MCF 10A (cell line): ENCODE measurements at regions not wholly inside any gene's neighbourhood (a gene's known extent, or its start where the extent isn't known, plus 50 kb on each side); places are given as distances from the start of the nearest gene placed in this dataset.
A peak's percentile ranks its signal among the peaks of the same experiment; 100 is the strongest.
"Not testable (repeated sequence)": the region's sequence is repeated elsewhere in the genome, so short reads cannot be mapped to it uniquely, and the experiment has no call there.

Experiments
- BruUV-seq: library from RNA; stranded (reverse); fragments of 400-500 nt; replicated peaks from 2 replicates; lab custom pipeline; 2021; lab: Mats Ljungman, UMichigan
- CTCF ChIA-PET: fragments of 300-600 bp; sonication (Branson Sonifier 250); formaldehyde crosslinking; extraction: SDS; loops from one replicate; lab custom pipeline; 2021; ENCODE audit warnings: antibody characterized with exemption, inconsistent platforms; lab: Yijun Ruan, JAX
- POLR2A ChIA-PET: fragments of 300-600, 350-650 bp; sonication (Branson Sonifier 250); formaldehyde crosslinking; extraction: SDS; loops from one replicate; lab custom pipeline; 2020; ENCODE audit warnings: antibody characterized with exemption, inconsistent platforms; lab: Yijun Ruan, JAX
- DNase-seq: peaks from one replicate; pipeline ENCODE4 v3.0.0-alpha.2; 2018; ENCODE audit not compliant: unreplicated experiment
- H3K27ac Mint-ChIP-seq: one replicate; pipeline ENCODE4 v1.8.0; 2022; ENCODE audit warnings: mild to moderate bottlenecking, low read depth, mixed read lengths; ENCODE audit not compliant: unreplicated experiment
- H3K27me3 Mint-ChIP-seq: one replicate; pipeline ENCODE4 v1.8.0; 2022; ENCODE audit warnings: mixed read lengths; ENCODE audit not compliant: insufficient read depth, unreplicated experiment
- H3K36me3 Mint-ChIP-seq: one replicate; pipeline ENCODE4 v1.8.0; 2022; ENCODE audit warnings: mild to moderate bottlenecking, moderate library complexity, mixed read lengths; ENCODE audit not compliant: insufficient read depth, unreplicated experiment
- H3K4me1 Mint-ChIP-seq: one replicate; pipeline ENCODE4 v1.8.0; 2022; ENCODE audit warnings: mixed read lengths; ENCODE audit not compliant: insufficient read depth, unreplicated experiment
- H3K4me3 Mint-ChIP-seq: one replicate; pipeline ENCODE4 v1.8.0; 2022; ENCODE audit warnings: mild to moderate bottlenecking, moderate library complexity, mixed read lengths; ENCODE audit not compliant: unreplicated experiment
- H3K9me3 Mint-ChIP-seq: one replicate; pipeline ENCODE4 v1.8.0; 2022; ENCODE audit warnings: mixed read lengths; ENCODE audit not compliant: unreplicated experiment
- intact Hi-C: fragments of 100-400 bp; cut with micrococcal nuclease; formaldehyde crosslinking; loops from 2 replicates; pipeline ENCODE4 v1.14.1; 2022
- TF ChIP-seq, protein P1 (sequence below): fragments of 200-600 bp; IDR thresholded peaks from one replicate; pipeline ENCODE4 v1.8.0; 2022; ENCODE audit warnings: antibody characterized with exemption, mild to moderate bottlenecking; ENCODE audit not compliant: unreplicated experiment

- H3K27me3 Mint-ChIP-seq = no peaks in the 10 kb centered on the region
- H3K36me3 Mint-ChIP-seq = no peaks in the 10 kb centered on the region
- POLR2A ChIA-PET = interaction anchor here (0.6 to 1.2 kb wide), 5 partner anchors 27 to 1196 kb away, joined by 3 to 4 read pairs (median 3); no protein-coding TSS in a partner anchor
- no peaks in the 10 kb centered on the region for H3K4me1 Mint-ChIP-seq
- H3K27ac Mint-ChIP-seq = peak overlapping the region; percentile 81
- BruUV-seq = no TSS peak
- CTCF ChIA-PET = interaction anchor here (0.5 to 2.7 kb wide), 3 partner anchors 12 to 1321 kb away, joined by 3 to 13 read pairs (median 4); no protein-coding TSS in a partner anchor
- no peaks in the 10 kb centered on the region for H3K9me3 Mint-ChIP-seq
- H3K4me3 Mint-ChIP-seq = peak overlapping the region; percentile 79
- TF ChIP-seq, protein P1, sequence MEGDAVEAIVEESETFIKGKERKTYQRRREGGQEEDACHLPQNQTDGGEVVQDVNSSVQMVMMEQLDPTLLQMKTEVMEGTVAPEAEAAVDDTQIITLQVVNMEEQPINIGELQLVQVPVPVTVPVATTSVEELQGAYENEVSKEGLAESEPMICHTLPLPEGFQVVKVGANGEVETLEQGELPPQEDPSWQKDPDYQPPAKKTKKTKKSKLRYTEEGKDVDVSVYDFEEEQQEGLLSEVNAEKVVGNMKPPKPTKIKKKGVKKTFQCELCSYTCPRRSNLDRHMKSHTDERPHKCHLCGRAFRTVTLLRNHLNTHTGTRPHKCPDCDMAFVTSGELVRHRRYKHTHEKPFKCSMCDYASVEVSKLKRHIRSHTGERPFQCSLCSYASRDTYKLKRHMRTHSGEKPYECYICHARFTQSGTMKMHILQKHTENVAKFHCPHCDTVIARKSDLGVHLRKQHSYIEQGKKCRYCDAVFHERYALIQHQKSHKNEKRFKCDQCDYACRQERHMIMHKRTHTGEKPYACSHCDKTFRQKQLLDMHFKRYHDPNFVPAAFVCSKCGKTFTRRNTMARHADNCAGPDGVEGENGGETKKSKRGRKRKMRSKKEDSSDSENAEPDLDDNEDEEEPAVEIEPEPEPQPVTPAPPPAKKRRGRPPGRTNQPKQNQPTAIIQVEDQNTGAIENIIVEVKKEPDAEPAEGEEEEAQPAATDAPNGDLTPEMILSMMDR = no peak
- intact Hi-C loops = loop anchor here (5.0 kb wide), 1 partner anchor 426 kb away; the partner anchor contains the start of gene WDR1
- DNase-seq = peak; percentile 93
Measured at GRCh38 chr4:9691238-9692065, 90.0 kb upstream of the DRD5 start.

DNA sequence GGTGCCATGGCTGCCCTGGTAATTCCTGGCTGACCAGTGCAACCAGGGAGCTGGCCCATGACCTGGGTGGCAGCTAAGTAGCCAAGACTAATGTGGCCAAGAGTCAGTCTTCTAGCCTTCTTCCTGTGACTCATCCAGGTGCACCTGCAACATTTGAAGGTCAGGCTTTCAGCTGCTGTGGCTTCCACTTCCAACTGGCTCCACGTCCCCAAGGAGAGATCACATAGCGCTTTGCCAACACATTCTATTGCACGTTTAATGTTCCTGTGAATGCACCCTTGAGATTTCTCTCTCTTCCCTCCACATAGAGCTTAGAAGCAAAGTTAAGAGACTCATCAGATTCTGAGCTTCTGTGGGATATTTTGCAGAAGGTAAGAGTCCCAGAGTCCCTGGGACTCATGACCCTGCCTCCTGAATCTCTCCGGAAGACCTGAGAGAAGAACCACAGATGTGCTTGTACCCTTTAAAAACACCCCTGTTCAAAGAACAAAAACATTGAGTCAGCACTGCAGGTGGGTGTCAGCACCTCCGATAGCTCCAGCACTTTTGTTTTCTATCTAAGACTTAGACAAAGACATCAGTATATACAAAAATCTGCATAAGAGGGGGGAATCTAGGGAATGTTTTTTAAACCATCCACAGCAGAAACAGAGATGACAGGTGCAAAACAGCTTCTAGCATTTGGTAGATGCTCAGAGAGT, 88.5 kb upstream of the DRD5 start:
- BruUV-seq, DNase-seq, H3K4me1 Mint-ChIP-seq, H3K36me3 Mint-ChIP-seq, H3K27me3 Mint-ChIP-seq, POLR2A ChIA-PET, H3K9me3 Mint-ChIP-seq, H3K4me3 Mint-ChIP-seq, H3K27ac Mint-ChIP-seq: not testable (repeated sequence)
- CTCF ChIA-PET = interaction anchor here (1.1 to 2.7 kb wide), 2 partner anchors 11 to 321 kb away, joined by 3 to 13 read pairs; no protein-coding TSS in a partner anchor
- intact Hi-C loops = loop anchor here (5.0 kb wide), 1 partner anchor 424 kb away; the partner anchor contains the start of gene WDR1

GRCh38 chr4:9694403-9694802, 87.0 kb upstream of the DRD5 start:
- BruUV-seq, H3K27me3 Mint-ChIP-seq, H3K9me3 Mint-ChIP-seq, H3K4me3 Mint-ChIP-seq, POLR2A ChIA-PET, H3K36me3 Mint-ChIP-seq, DNase-seq, H3K27ac Mint-ChIP-seq, H3K4me1 Mint-ChIP-seq: not testable (repeated sequence)
- intact Hi-C loops = loop anchor here (5.0 kb wide), 1 partner anchor 423 kb away; the partner anchor contains the start of gene WDR1
- CTCF ChIA-PET = interaction anchor here (1.5 kb wide), 1 partner anchor 369 kb away, joined by 3 read pairs; no protein-coding TSS in a partner anchor

DNA sequence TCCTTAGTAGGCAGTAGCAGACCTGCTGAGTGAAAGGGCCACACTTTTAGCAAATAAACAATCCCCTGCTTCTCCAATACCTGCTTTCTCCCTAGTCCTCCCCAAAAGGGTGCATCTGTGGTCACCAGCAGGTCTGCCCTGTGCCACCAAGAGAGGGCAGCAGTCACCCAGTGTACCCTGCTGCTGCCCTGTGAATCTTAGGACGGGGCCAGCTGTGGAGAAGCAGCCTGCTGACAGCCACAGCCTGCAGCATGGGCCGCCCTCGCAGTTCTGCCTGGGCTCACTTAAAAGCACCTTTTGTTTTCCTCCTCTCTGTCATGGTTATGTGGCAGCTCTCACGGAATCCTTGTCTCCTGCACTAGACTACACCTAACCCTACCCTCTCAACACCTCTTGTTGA, 85.4 kb upstream of the DRD5 start:
- H3K27me3 Mint-ChIP-seq, H3K4me3 Mint-ChIP-seq, H3K9me3 Mint-ChIP-seq, H3K4me1 Mint-ChIP-seq, BruUV-seq, H3K27ac Mint-ChIP-seq, H3K36me3 Mint-ChIP-seq, intact Hi-C loops, POLR2A ChIA-PET: not testable (repeated sequence)
- DNase-seq = peak; percentile 33
- TF ChIP-seq, protein P1 = peak; percentile 34
- CTCF ChIA-PET = interaction anchor here (1.0 to 1.9 kb wide), 3 partner anchors 10 to 319 kb away, joined by 3 to 5 read pairs (median 4); no protein-coding TSS in a partner anchor

DNA sequence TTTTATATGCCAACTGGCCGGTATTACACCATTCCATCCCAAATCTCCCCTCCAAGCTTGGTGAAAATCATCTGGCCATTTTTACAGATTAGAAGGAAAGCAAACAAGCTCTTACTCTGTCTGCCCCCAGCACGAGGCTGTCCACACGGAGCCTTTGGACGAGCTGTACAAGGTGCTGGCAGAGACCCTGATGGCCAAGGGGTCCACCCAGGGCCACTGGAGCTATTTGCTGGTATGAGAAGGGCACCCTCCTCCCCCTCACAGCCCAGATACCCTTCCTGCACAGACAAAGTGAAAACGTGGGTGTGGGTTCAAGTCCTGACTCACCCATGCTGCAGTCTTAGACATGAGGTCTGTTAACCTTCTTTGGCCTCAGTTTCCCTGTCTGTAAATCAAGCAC, 84.9 kb upstream of the DRD5 start:
- POLR2A ChIA-PET, DNase-seq, H3K36me3 Mint-ChIP-seq, H3K4me3 Mint-ChIP-seq, BruUV-seq, H3K27ac Mint-ChIP-seq, H3K9me3 Mint-ChIP-seq, H3K4me1 Mint-ChIP-seq, H3K27me3 Mint-ChIP-seq, intact Hi-C loops: not testable (repeated sequence)
- CTCF ChIA-PET = interaction anchor here (1.9 kb wide), 1 partner anchor 9 kb away, joined by 4 read pairs; no protein-coding TSS in a partner anchor

GRCh38 chr4:9702019-9702418, 79.4 kb upstream of the DRD5 start:
- BruUV-seq, H3K27me3 Mint-ChIP-seq, DNase-seq, H3K36me3 Mint-ChIP-seq, H3K27ac Mint-ChIP-seq, CTCF ChIA-PET, H3K4me3 Mint-ChIP-seq, POLR2A ChIA-PET, H3K9me3 Mint-ChIP-seq: not testable (repeated sequence)
- intact Hi-C loops = loop anchor here (2.0 kb wide), 2 partner anchors 317 to 361 kb away; no protein-coding TSS in a partner anchor
- peaks cover 12% of the 10 kb centered on the region for H3K4me1 Mint-ChIP-seq

DNA sequence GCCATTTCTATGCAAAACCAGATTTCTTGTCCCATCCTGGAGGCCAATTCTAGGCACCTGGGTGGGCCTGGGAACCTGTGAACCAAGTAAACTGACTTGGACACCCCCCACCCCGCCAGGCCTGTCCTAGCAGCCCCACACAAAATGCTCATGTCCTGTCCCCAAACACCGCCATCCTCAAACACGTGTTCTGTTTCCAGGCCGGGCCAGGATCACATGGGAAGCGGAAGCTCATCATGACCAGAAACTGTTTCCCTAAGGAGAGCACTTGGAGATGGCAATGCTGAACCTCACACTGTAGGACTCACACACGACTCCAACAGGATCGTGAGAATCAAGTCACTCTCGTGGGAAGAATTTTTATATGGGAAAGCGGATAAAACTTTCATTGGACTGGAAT, 78.7 kb upstream of the DRD5 start:
- DNase-seq, BruUV-seq, H3K27me3 Mint-ChIP-seq, POLR2A ChIA-PET, H3K36me3 Mint-ChIP-seq, H3K27ac Mint-ChIP-seq, H3K4me3 Mint-ChIP-seq, H3K9me3 Mint-ChIP-seq: not testable (repeated sequence)
- CTCF ChIA-PET = interaction anchor here (0.6 to 2.2 kb wide), 4 partner anchors 10 to 360 kb away, joined by 4 to 13 read pairs (median 8); no protein-coding TSS in a partner anchor
- intact Hi-C loops = loop anchor here (1.0 to 2.0 kb wide), 3 partner anchors 61 to 360 kb away; no protein-coding TSS in a partner anchor
- H3K4me1 Mint-ChIP-seq = peaks cover 12% of the 10 kb centered on the region
